GM23248 (cell line): ENCODE measurements at regions not wholly inside any gene's neighbourhood (a gene's known extent, or its start where the extent isn't known, plus 50 kb on each side); places are given as distances from the start of the nearest gene placed in this dataset.

ENCODE experiments used
- DNase-seq: peaks from one replicate; pipeline ENCODE4 v3.0.0-alpha.2; 2015
- H2AFZ ChIP-seq: fragments of 200-600 bp; sonication (generic); 2 replicates; pipeline ENCODE4 v1.6.1; 2016; ENCODE audit warnings: antibody characterized with exemption
- H3F3A ChIP-seq: fragments of 200-600 bp; sonication (generic); 2 replicates; pipeline ENCODE4 v1.6.1; 2016; ENCODE audit warnings: mild to moderate bottlenecking, antibody characterized with exemption, mixed run types; ENCODE audit not compliant: insufficient read depth
- H3K27ac ChIP-seq: fragments of 200-600 bp; sonication (generic); 2 replicates; pipeline ENCODE4 v1.5.1; 2016; ENCODE audit warnings: mild to moderate bottlenecking
- H3K27me3 ChIP-seq: fragments of 200-600 bp; sonication (generic); replicated peaks from 2 replicates; pipeline ENCODE4 v1.6.1; 2016; ENCODE audit warnings: mild to moderate bottlenecking; ENCODE audit not compliant: insufficient read depth
- H3K36me3 ChIP-seq: fragments of 200-600 bp; sonication (generic); 2 replicates; pipeline ENCODE4 v1.6.1; 2016; ENCODE audit warnings: low read depth, mild to moderate bottlenecking
- H3K4me1 ChIP-seq: fragments of 200-600 bp; sonication (generic); 2 replicates; pipeline ENCODE4 v1.6.1; 2016; ENCODE audit warnings: mild to moderate bottlenecking; ENCODE audit not compliant: insufficient read depth
- H3K4me2 ChIP-seq: fragments of 200-600 bp; sonication (generic); one replicate; pipeline ENCODE4 v1.6.1; 2016; ENCODE audit warnings: mild to moderate bottlenecking; ENCODE audit not compliant: unreplicated experiment
- H3K4me3 ChIP-seq: fragments of 200-600 bp; sonication (generic); 2 replicates; pipeline ENCODE4 v1.5.1; 2016; ENCODE audit warnings: mild to moderate bottlenecking
- H3K79me2 ChIP-seq: fragments of 200-600 bp; sonication (generic); 2 replicates; pipeline ENCODE4 v1.6.1; 2016; ENCODE audit warnings: mild to moderate bottlenecking; ENCODE audit not compliant: insufficient read depth
- H3K9ac ChIP-seq: fragments of 200-600 bp; sonication (generic); 2 replicates; pipeline ENCODE4 v1.6.1; 2016; ENCODE audit warnings: mild to moderate bottlenecking
- H3K9me2 ChIP-seq: fragments of 200-600 bp; sonication (generic); 2 replicates; pipeline ENCODE4 v1.6.1; 2016; ENCODE audit warnings: mixed run types, mild to moderate bottlenecking, moderate library complexity; ENCODE audit not compliant: insufficient read depth
- H3K9me3 ChIP-seq: fragments of 200-600 bp; sonication (generic); one replicate; pipeline ENCODE4 v1.6.1; 2017; ENCODE audit warnings: low read depth
- H4K20me1 ChIP-seq: fragments of 200-600 bp; sonication (generic); 2 replicates; pipeline ENCODE4 v1.6.0; 2016; ENCODE audit not compliant: insufficient read depth
- EZH2 ChIP-seq: fragments of 200-600 bp; sonication (generic); IDR thresholded peaks from 2 replicates; pipeline ENCODE4 v1.6.1; 2018; ENCODE audit warnings: antibody characterized with exemption, mild to moderate bottlenecking; ENCODE audit not compliant: insufficient read depth, poor library complexity, severe bottlenecking
- EZH2phosphoT487 ChIP-seq: fragments of 200-600 bp; sonication (generic); IDR thresholded peaks from 2 replicates; pipeline ENCODE4 v1.6.1; 2018; ENCODE audit warnings: antibody characterized with exemption, moderate library complexity, mild to moderate bottlenecking, low read depth; ENCODE audit not compliant: insufficient read depth
- WGBS, 2 experiments: methylation state at CpG; one replicate each; pipeline ENCODE4 v1.1.6; 2015 to 2017; ENCODE audit warnings: low lambda C conversion rate in 2 of 2, low coverage in 1 of 2; ENCODE audit errors: missing lambda C conversion rate in 2 of 2; 5-methylcytosine and 5-hydroxymethylcytosine counted together
- in situ Hi-C: fragments of 300-500 bp; cut with MboI; formaldehyde crosslinking; loops from 2 replicates; pipeline ENCODE4 v1.15.0; 2020

GRCh38 chr3:145942052-145942451, 218.9 kb downstream of the PLOD2 start:
- Histone ChIP-seq H3K36me3 (no peaks in the 10 kb centered on the region), H3K9me2 (no peaks in the 10 kb centered on the region), H3K79me2 (no peaks in the 10 kb centered on the region), H3K9me3 (no peaks in the 10 kb centered on the region), H3K27ac (no peak overlapping the region), H3K4me3 (no peak overlapping the region), H2AFZ (no peak overlapping the region), H4K20me1 (no peaks in the 10 kb centered on the region), H3K4me2 (no peak overlapping the region), H3K4me1 (peaks cover 10% of the 10 kb centered on the region; the same call in 1 of the 2 replicates), H3K9ac (no peak overlapping the region), H3K27me3 (no peaks in the 10 kb centered on the region), H3F3A (peaks cover 6% of the 10 kb centered on the region; the same call in 1 of the 2 replicates)
- in situ Hi-C loops: no loop called here
- WGBS, 2 experiments: 36 to 42% methylated on average over 1 of the region's 1 CpG
- no peak for TF ChIP-seq EZH2phosphoT487
- TF ChIP-seq EZH2: no peak
- DNase-seq: peak; percentile 50

GRCh38 chr3:145943952-145944351, 217.0 kb downstream of the PLOD2 start:
- H4K20me1 ChIP-seq: no peaks in the 10 kb centered on the region
- H3K9me3 ChIP-seq: no peaks in the 10 kb centered on the region
- no peaks in the 10 kb centered on the region for H3K36me3 ChIP-seq
- H3F3A ChIP-seq: no peaks in the 10 kb centered on the region
- no peaks in the 10 kb centered on the region for H3K9me2 ChIP-seq
- H2AFZ ChIP-seq: no peak overlapping the region
- no peaks in the 10 kb centered on the region for H3K27me3 ChIP-seq
- no peak for TF ChIP-seq EZH2phosphoT487
- TF ChIP-seq EZH2: no peak
- H3K4me1 ChIP-seq: 0 out of 2 replicates have a peak, but pooled peaks cover 7% of the 10 kb centered on the region
- no peak overlapping the region for H3K27ac ChIP-seq
- 57 to 58% methylated on average over 2 of the region's 2 CpGs for WGBS, 2 experiments
- no peak overlapping the region for H3K9ac ChIP-seq
- in situ Hi-C loops: no loop called here
- H3K79me2 ChIP-seq: no peaks in the 10 kb centered on the region
- no peak overlapping the region for H3K4me3 ChIP-seq
- DNase-seq: no peak
- no peak overlapping the region for H3K4me2 ChIP-seq

- no peaks in the 10 kb centered on the region for H4K20me1 ChIP-seq
- H3K9me3 ChIP-seq: no peaks in the 10 kb centered on the region
- H3K27ac ChIP-seq: 0 out of 2 replicates have a peak overlapping the region, but pooled peaks have one; percentile 57
- H2AFZ ChIP-seq: no peak overlapping the region
- no peaks in the 10 kb centered on the region for H3K36me3 ChIP-seq
- peak overlapping the region; percentile 75 for H3K4me2 ChIP-seq
- no peaks in the 10 kb centered on the region for H3K27me3 ChIP-seq
- in situ Hi-C loops: no loop called here
- no peaks in the 10 kb centered on the region for H3K9me2 ChIP-seq
- peaks cover 25% of the 10 kb centered on the region for H3F3A ChIP-seq
- H3K9ac ChIP-seq: no peak overlapping the region
- peaks cover 28% of the 10 kb centered on the region for H3K4me1 ChIP-seq
- H3K79me2 ChIP-seq: no peaks in the 10 kb centered on the region
- DNase-seq: peak; percentile 44
- H3K4me3 ChIP-seq: no peak overlapping the region
- 70 to 71% methylated on average over 2 of the region's 2 CpGs for WGBS, 2 experiments
- TF ChIP-seq EZH2phosphoT487 (no peak), EZH2 (no peak)
Observed at GRCh38 chr3:145951441-145951840, 209.5 kb downstream of the PLOD2 start.

GRCh38 chr3:145952536-145952935, 208.4 kb downstream of the PLOD2 start:
- Histone ChIP-seq H3K27ac (peak overlapping the region; percentile 57), H2AFZ (no peak overlapping the region), H3K9me2 (no peaks in the 10 kb centered on the region), H3K9me3 (no peaks in the 10 kb centered on the region), H3K79me2 (no peaks in the 10 kb centered on the region), H3K4me2 (peak overlapping the region; percentile 75), H4K20me1 (no peaks in the 10 kb centered on the region), H3F3A (peaks cover 25% of the 10 kb centered on the region), H3K4me3 (no peak overlapping the region), H3K4me1 (peaks cover 28% of the 10 kb centered on the region), H3K9ac (no peak overlapping the region), H3K36me3 (no peaks in the 10 kb centered on the region), H3K27me3 (no peaks in the 10 kb centered on the region)
- WGBS, 2 experiments: 5 to 16% methylated on average over 4 of the region's 4 CpGs
- TF ChIP-seq EZH2 (no peak), EZH2phosphoT487 (0 out of 2 replicates have a peak, but pooled peaks have one; percentile 74)
- in situ Hi-C loops: no loop called here
- peak; percentile 84 for DNase-seq

GRCh38 chr3:145953316-145953715, 207.7 kb downstream of the PLOD2 start:
- Histone ChIP-seq H3K27me3 (no peaks in the 10 kb centered on the region), H3K9me2 (no peaks in the 10 kb centered on the region), H3K27ac (peak overlapping the region; percentile 57; the same call in 1 of the 2 replicates), H3K4me1 (peaks cover 28% of the 10 kb centered on the region), H3F3A (peaks cover 25% of the 10 kb centered on the region), H3K79me2 (no peaks in the 10 kb centered on the region), H4K20me1 (no peaks in the 10 kb centered on the region), H3K9ac (no peak overlapping the region), H2AFZ (no peak overlapping the region), H3K4me3 (no peak overlapping the region), H3K9me3 (no peaks in the 10 kb centered on the region), H3K4me2 (peak overlapping the region; percentile 58), H3K36me3 (no peaks in the 10 kb centered on the region)
- WGBS, 2 experiments: 41 to 54% methylated on average over 3 of the region's 3 CpGs
- TF ChIP-seq EZH2 (no peak), EZH2phosphoT487 (no peak)
- in situ Hi-C loops: no loop called here
- DNase-seq: peak; percentile 33
